ENCODE measurements at regions not wholly inside any gene's neighbourhood (a gene's known extent, or its start where the extent isn't known, plus 50 kb on each side); places are given as distances from the start of the nearest gene placed in this dataset.

- no peaks in the 10 kb centered on the region for H3K9me3 ChIP-seq (ENCODE audit: control insufficient read depth, low read length)
- H3K27me3 ChIP-seq (ENCODE audit: control insufficient read depth, insufficient read depth, low read length): no peaks in the 10 kb centered on the region
- H3K4me3 ChIP-seq (ENCODE audit: low read length): no peak overlapping the region
- H3K36me3 ChIP-seq (ENCODE audit: control insufficient read depth, insufficient read depth, low read length): no peaks in the 10 kb centered on the region
- H3K4me1 ChIP-seq (ENCODE audit: control insufficient read depth, insufficient read depth, low read length): no peaks in the 10 kb centered on the region
- no peak overlapping the region for H3K9ac ChIP-seq (ENCODE audit: low read length)
These were observed 220.3 kb downstream of the KLF12 start for GRCh38 chr13:73913751-73914518.

- no peaks in the 10 kb centered on the region for H3K4me1 ChIP-seq (ENCODE audit: control insufficient read depth, insufficient read depth, low read length)
- H3K36me3 ChIP-seq (ENCODE audit: control insufficient read depth, insufficient read depth, low read length): no peaks in the 10 kb centered on the region
- H3K27me3 ChIP-seq (ENCODE audit: control insufficient read depth, insufficient read depth, low read length): no peaks in the 10 kb centered on the region
- H3K9me3 ChIP-seq (ENCODE audit: control insufficient read depth, low read length): no peaks in the 10 kb centered on the region
- no peak overlapping the region for H3K9ac ChIP-seq (ENCODE audit: low read length)
- H3K4me3 ChIP-seq (ENCODE audit: low read length): no peak overlapping the region
These were observed 221.0 kb downstream of the KLF12 start for GRCh38 chr13:73913079-73913740.

- H3K4me3 ChIP-seq (ENCODE audit: low read length): no peak overlapping the region
- H3K4me1 ChIP-seq (ENCODE audit: control insufficient read depth, insufficient read depth, low read length): no peaks in the 10 kb centered on the region
- no peaks in the 10 kb centered on the region for H3K9me3 ChIP-seq (ENCODE audit: control insufficient read depth, low read length)
- no peak overlapping the region for H3K9ac ChIP-seq (ENCODE audit: low read length)
- no peaks in the 10 kb centered on the region for H3K36me3 ChIP-seq (ENCODE audit: control insufficient read depth, insufficient read depth, low read length)
- no peaks in the 10 kb centered on the region for H3K27me3 ChIP-seq (ENCODE audit: control insufficient read depth, insufficient read depth, low read length)
These were observed 222.8 kb downstream of the KLF12 start for GRCh38 chr13:73911361-73911760.

GRCh38 chr13:73910733-73911132, 223.5 kb downstream of the KLF12 start:
- H3K27me3 ChIP-seq (ENCODE audit: control insufficient read depth, insufficient read depth, low read length): no peaks in the 10 kb centered on the region
- H3K36me3 ChIP-seq (ENCODE audit: control insufficient read depth, insufficient read depth, low read length): no peaks in the 10 kb centered on the region
- no peak overlapping the region for H3K9ac ChIP-seq (ENCODE audit: low read length)
- H3K4me3 ChIP-seq (ENCODE audit: low read length): no peak overlapping the region
- no peaks in the 10 kb centered on the region for H3K4me1 ChIP-seq (ENCODE audit: control insufficient read depth, insufficient read depth, low read length)
- no peaks in the 10 kb centered on the region for H3K9me3 ChIP-seq (ENCODE audit: control insufficient read depth, low read length)

- H3K27me3 ChIP-seq (ENCODE audit: control insufficient read depth, insufficient read depth, low read length): no peaks in the 10 kb centered on the region
- H3K36me3 ChIP-seq (ENCODE audit: control insufficient read depth, insufficient read depth, low read length): no peaks in the 10 kb centered on the region
- no peak overlapping the region for H3K4me3 ChIP-seq (ENCODE audit: low read length)
- H3K9me3 ChIP-seq (ENCODE audit: control insufficient read depth, low read length): no peaks in the 10 kb centered on the region
- no peaks in the 10 kb centered on the region for H3K4me1 ChIP-seq (ENCODE audit: control insufficient read depth, insufficient read depth, low read length)
- H3K9ac ChIP-seq (ENCODE audit: low read length): no peak overlapping the region
These were observed 225.4 kb downstream of the KLF12 start for GRCh38 chr13:73908809-73909208.

GRCh38 chr13:73904625-73905024, 229.6 kb downstream of the KLF12 start:
- Histone ChIP-seq H3K9ac (ENCODE audit: low read length) (no peak overlapping the region), H3K9me3 (ENCODE audit: control insufficient read depth, low read length) (no peaks in the 10 kb centered on the region), H3K36me3 (ENCODE audit: control insufficient read depth, insufficient read depth, low read length) (no peaks in the 10 kb centered on the region), H3K27me3 (ENCODE audit: control insufficient read depth, insufficient read depth, low read length) (no peaks in the 10 kb centered on the region), H3K4me3 (ENCODE audit: low read length) (no peak overlapping the region), H3K4me1 (ENCODE audit: control insufficient read depth, insufficient read depth, low read length) (no peaks in the 10 kb centered on the region)

- Histone ChIP-seq H3K36me3 (ENCODE audit: control insufficient read depth, insufficient read depth, low read length) (no peaks in the 10 kb centered on the region), H3K4me3 (ENCODE audit: low read length) (no peak overlapping the region), H3K27me3 (ENCODE audit: control insufficient read depth, insufficient read depth, low read length) (no peaks in the 10 kb centered on the region), H3K4me1 (ENCODE audit: control insufficient read depth, insufficient read depth, low read length) (no peaks in the 10 kb centered on the region), H3K9me3 (ENCODE audit: control insufficient read depth, low read length) (no peaks in the 10 kb centered on the region), H3K9ac (ENCODE audit: low read length) (no peak overlapping the region)
These were observed 230.6 kb downstream of the KLF12 start for GRCh38 chr13:73903561-73903960.

- Histone ChIP-seq H3K9ac (ENCODE audit: low read length) (no peak overlapping the region), H3K36me3 (ENCODE audit: control insufficient read depth, insufficient read depth, low read length) (no peaks in the 10 kb centered on the region), H3K9me3 (ENCODE audit: control insufficient read depth, low read length) (no peaks in the 10 kb centered on the region), H3K4me1 (ENCODE audit: control insufficient read depth, insufficient read depth, low read length) (no peaks in the 10 kb centered on the region), H3K4me3 (ENCODE audit: low read length) (no peak overlapping the region), H3K27me3 (ENCODE audit: control insufficient read depth, insufficient read depth, low read length) (no peaks in the 10 kb centered on the region)
These were observed 231.4 kb downstream of the KLF12 start for GRCh38 chr13:73902847-73903246.

GRCh38 chr13:73902296-73902695, 231.9 kb downstream of the KLF12 start:
- H3K9me3 ChIP-seq (ENCODE audit: control insufficient read depth, low read length): no peaks in the 10 kb centered on the region
- no peaks in the 10 kb centered on the region for H3K4me1 ChIP-seq (ENCODE audit: control insufficient read depth, insufficient read depth, low read length)
- H3K9ac ChIP-seq (ENCODE audit: low read length): no peak overlapping the region
- no peak overlapping the region for H3K4me3 ChIP-seq (ENCODE audit: low read length)
- no peaks in the 10 kb centered on the region for H3K36me3 ChIP-seq (ENCODE audit: control insufficient read depth, insufficient read depth, low read length)
- H3K27me3 ChIP-seq (ENCODE audit: control insufficient read depth, insufficient read depth, low read length): no peaks in the 10 kb centered on the region

- Histone ChIP-seq H3K9ac (ENCODE audit: low read length) (no peak overlapping the region), H3K36me3 (ENCODE audit: control insufficient read depth, insufficient read depth, low read length) (no peaks in the 10 kb centered on the region), H3K9me3 (ENCODE audit: control insufficient read depth, low read length) (no peaks in the 10 kb centered on the region), H3K4me1 (ENCODE audit: control insufficient read depth, insufficient read depth, low read length) (no peaks in the 10 kb centered on the region), H3K27me3 (ENCODE audit: control insufficient read depth, insufficient read depth, low read length) (no peaks in the 10 kb centered on the region), H3K4me3 (ENCODE audit: low read length) (no peak overlapping the region)
These were observed 232.7 kb downstream of the KLF12 start for GRCh38 chr13:73901324-73902068.

- Histone ChIP-seq H3K4me1 (ENCODE audit: control insufficient read depth, insufficient read depth, low read length) (no peaks in the 10 kb centered on the region), H3K9ac (ENCODE audit: low read length) (no peak overlapping the region), H3K36me3 (ENCODE audit: control insufficient read depth, insufficient read depth, low read length) (no peaks in the 10 kb centered on the region), H3K27me3 (ENCODE audit: control insufficient read depth, insufficient read depth, low read length) (no peaks in the 10 kb centered on the region), H3K9me3 (ENCODE audit: control insufficient read depth, low read length) (no peaks in the 10 kb centered on the region), H3K4me3 (ENCODE audit: low read length) (no peak overlapping the region)
These were observed 233.6 kb downstream of the KLF12 start for GRCh38 chr13:73900591-73900990.

GRCh38 chr13:73898899-73899298, 235.3 kb downstream of the KLF12 start:
- Histone ChIP-seq H3K4me3 (ENCODE audit: low read length) (no peak overlapping the region), H3K36me3 (ENCODE audit: control insufficient read depth, insufficient read depth, low read length) (no peaks in the 10 kb centered on the region), H3K9ac (ENCODE audit: low read length) (no peak overlapping the region), H3K9me3 (ENCODE audit: control insufficient read depth, low read length) (no peaks in the 10 kb centered on the region), H3K27me3 (ENCODE audit: control insufficient read depth, insufficient read depth, low read length) (no peaks in the 10 kb centered on the region), H3K4me1 (ENCODE audit: control insufficient read depth, insufficient read depth, low read length) (no peaks in the 10 kb centered on the region)
